Thoracic aorta (tissue), 2 donors: ENCODE measurements at regions not wholly inside any gene's neighbourhood (a gene's known extent, or its start where the extent isn't known, plus 50 kb on each side); places are given as distances from the start of the nearest gene placed in this dataset.

ENCODE experiments used
- ATAC-seq: fragments of 150-250 bp; one replicate; pipeline ENCODE4 v1.8.0; 2017; ENCODE audit warnings: low read depth; ENCODE audit not compliant: insufficient number of reproducible peaks, low FRiP score
- DNase-seq: peaks from one replicate; pipeline ENCODE4 v3.0.0-alpha.2; 2020; ENCODE audit warnings: low spot score
- H3K27ac ChIP-seq, 2 donors: fragments of 200-600 bp; sonication (generic); 1 replicate in 1 of 2; 2 replicates in 1 of 2; pipeline ENCODE4 v1.5.1; 2016; ENCODE audit warnings: mild to moderate bottlenecking in 2 of 2, moderate library complexity in 2 of 2
- H3K27me3 ChIP-seq: fragments of 200-600 bp; sonication (generic); replicated peaks from 2 replicates; pipeline ENCODE4 v1.6.0; 2016; ENCODE audit warnings: mild to moderate bottlenecking; ENCODE audit not compliant: insufficient read depth
- H3K36me3 ChIP-seq: fragments of 200-600 bp; sonication (generic); one replicate; pipeline ENCODE4 v1.5.1; 2016
- H3K4me1 ChIP-seq, 2 donors: fragments of 200-600 bp; sonication (generic); 1 replicate in 1 of 2; 2 replicates in 1 of 2; pipeline versions ENCODE4 v1.5.1 to v1.6.0; 2016; ENCODE audit warnings: low read depth in 2 of 2, mild to moderate bottlenecking in 1 of 2; ENCODE audit not compliant: control insufficient read depth in 1 of 2
- H3K4me3 ChIP-seq: fragments of 200-600 bp; sonication (generic); 2 replicates; pipeline ENCODE4 v1.5.1; 2016; ENCODE audit warnings: mild to moderate bottlenecking
- H3K9me3 ChIP-seq: fragments of 200-600 bp; sonication (generic); 2 replicates; pipeline ENCODE4 v1.5.1; 2016
- TF ChIP-seq, protein P1 (sequence below): fragments of 200-600 bp; sonication (generic); IDR thresholded peaks from one replicate; pipeline ENCODE4 v1.5.1; 2019; ENCODE audit warnings: antibody characterized with exemption

DNA sequence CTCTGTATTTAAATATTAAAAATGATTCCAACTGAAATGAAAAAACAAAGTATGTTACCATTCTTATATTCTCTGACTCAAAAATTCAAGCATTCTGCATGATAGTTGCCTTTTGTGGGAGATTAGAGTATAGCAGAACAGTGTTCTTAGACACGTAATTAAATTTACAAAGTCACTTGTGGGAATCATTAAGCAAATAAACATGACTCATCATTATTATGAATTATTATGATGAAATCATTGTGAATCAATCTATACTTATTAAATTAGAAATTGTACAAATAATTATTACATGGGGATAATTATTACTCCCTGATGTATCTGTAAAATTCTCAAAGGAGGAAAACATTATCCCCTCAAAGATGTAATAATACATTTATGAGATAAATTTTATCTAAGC lies 358.9 kb upstream of the FSTL5 start:
- ATAC-seq (no peak), DNase-seq (no peak)
- H3K27ac ChIP-seq = no peak overlapping the region

DNA sequence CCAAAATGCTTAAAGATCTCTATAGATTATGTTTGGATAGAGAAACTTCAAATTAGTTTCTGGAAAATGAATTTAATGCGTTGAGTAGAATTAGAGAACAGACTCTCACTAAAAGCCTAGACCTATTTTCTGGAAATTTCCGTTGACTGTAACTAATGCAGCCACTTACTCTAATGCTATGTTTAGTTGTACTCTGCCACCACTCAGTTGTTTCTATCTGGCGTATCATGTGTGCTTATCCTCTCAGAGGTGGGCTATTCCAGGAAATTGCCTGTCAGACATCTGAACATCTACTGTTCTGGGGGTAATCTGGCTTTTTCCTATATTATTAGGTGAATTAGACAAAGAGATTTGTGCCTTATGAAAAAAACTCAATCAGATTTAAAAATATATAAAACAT lies 347.1 kb upstream of the FSTL5 start:
- no peak overlapping the region for H3K4me3 ChIP-seq
- H3K9me3 ChIP-seq = no peaks in the 10 kb centered on the region
- DNase-seq (no peak), ATAC-seq (no peak)
- H3K4me1 ChIP-seq = no peaks in the 10 kb centered on the region
- no peaks in the 10 kb centered on the region for H3K27me3 ChIP-seq
- no peak overlapping the region for H3K27ac ChIP-seq
- no peaks in the 10 kb centered on the region for H3K36me3 ChIP-seq
- TF ChIP-seq, protein P1, sequence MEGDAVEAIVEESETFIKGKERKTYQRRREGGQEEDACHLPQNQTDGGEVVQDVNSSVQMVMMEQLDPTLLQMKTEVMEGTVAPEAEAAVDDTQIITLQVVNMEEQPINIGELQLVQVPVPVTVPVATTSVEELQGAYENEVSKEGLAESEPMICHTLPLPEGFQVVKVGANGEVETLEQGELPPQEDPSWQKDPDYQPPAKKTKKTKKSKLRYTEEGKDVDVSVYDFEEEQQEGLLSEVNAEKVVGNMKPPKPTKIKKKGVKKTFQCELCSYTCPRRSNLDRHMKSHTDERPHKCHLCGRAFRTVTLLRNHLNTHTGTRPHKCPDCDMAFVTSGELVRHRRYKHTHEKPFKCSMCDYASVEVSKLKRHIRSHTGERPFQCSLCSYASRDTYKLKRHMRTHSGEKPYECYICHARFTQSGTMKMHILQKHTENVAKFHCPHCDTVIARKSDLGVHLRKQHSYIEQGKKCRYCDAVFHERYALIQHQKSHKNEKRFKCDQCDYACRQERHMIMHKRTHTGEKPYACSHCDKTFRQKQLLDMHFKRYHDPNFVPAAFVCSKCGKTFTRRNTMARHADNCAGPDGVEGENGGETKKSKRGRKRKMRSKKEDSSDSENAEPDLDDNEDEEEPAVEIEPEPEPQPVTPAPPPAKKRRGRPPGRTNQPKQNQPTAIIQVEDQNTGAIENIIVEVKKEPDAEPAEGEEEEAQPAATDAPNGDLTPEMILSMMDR = no peak

More for the DNA sequence above, 358.9 kb upstream of the FSTL5 start:
- no peaks in the 10 kb centered on the region for H3K9me3 ChIP-seq
- H3K4me1 ChIP-seq = no peaks in the 10 kb centered on the region
- H3K27me3 ChIP-seq = no peaks in the 10 kb centered on the region
- no peaks in the 10 kb centered on the region for H3K36me3 ChIP-seq
- H3K4me3 ChIP-seq = no peak overlapping the region
- TF ChIP-seq, protein P1 = no peak

DNA sequence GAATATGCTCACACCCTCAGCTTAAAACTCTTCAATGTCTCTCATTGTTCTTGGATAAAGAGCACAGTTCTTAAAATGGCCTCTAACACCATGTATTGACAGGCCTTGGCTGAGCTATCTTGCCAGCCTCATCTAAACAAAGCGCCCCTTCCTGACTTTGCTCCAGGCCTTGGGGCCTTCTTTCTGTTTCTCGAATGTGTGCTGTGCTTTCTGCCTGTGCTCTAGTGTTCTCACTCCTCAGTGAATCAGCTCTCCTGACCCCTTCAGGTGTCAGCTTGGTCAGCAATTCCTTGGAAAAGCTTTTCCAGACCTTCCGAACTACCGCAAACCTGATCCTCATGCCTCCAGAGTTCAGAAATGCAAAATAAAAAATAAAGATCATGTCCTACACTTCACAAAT lies 346.3 kb upstream of the FSTL5 start:
- H3K36me3 ChIP-seq = no peaks in the 10 kb centered on the region
- H3K27ac ChIP-seq = no peak overlapping the region
- DNase-seq (no peak), ATAC-seq (no peak)
- H3K4me3 ChIP-seq = no peak overlapping the region
- H3K27me3 ChIP-seq = no peaks in the 10 kb centered on the region
- H3K9me3 ChIP-seq = no peaks in the 10 kb centered on the region
- TF ChIP-seq, protein P1 = no peak
- no peaks in the 10 kb centered on the region for H3K4me1 ChIP-seq

DNA sequence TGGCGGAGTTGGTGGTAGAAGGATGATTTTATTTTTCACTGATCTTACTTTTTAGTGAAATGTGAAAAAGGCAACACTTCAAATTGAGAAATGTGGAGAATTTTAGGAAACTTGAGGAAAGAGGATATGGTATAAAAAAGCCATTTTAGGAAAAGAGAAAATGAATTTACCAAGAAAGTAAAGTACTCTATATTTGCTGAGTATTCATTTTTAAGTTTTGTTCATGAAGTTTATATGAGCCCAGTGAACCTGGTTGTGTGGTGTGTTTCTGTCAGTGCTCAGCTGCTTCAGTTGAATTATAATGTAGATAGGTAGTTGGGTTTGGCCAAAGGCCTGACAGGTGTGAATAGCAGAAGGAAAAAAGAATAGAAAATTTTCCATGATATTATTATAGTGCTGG lies 345.5 kb upstream of the FSTL5 start:
- Histone ChIP-seq H3K4me1 (no peaks in the 10 kb centered on the region), H3K9me3 (no peaks in the 10 kb centered on the region), H3K4me3 (no peak overlapping the region), H3K27me3 (no peaks in the 10 kb centered on the region), H3K27ac (no peak overlapping the region), H3K36me3 (no peaks in the 10 kb centered on the region)
- TF ChIP-seq, protein P1 = no peak
- DNase-seq (no peak), ATAC-seq (no peak)

DNA sequence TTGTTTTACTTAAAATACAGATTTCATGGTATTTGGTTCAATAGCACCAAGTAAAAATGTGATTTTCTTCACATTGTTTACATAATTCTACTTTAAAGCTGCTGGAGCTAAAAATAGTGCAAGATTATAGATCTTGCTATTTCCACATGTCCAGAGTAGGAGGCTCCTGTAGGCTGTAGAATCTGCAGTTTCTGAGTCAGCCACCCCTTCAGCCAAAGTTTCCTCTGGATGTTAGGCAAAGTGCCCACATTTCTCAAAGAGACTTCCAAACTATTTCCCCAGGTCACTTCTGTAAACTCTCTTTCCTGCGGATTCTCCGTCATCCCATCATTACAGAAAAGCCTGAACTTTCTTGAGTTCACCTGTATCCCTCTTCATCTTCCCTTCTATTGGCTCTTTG lies 342.5 kb upstream of the FSTL5 start:
- Histone ChIP-seq H3K36me3 (no peaks in the 10 kb centered on the region), H3K27me3 (no peaks in the 10 kb centered on the region), H3K4me3 (no peak overlapping the region), H3K27ac (no peak overlapping the region), H3K9me3 (no peaks in the 10 kb centered on the region), H3K4me1 (no peaks in the 10 kb centered on the region)
- ATAC-seq (no peak), DNase-seq (no peak)
- TF ChIP-seq, protein P1 = no peak
